GM20000 (cell line): ENCODE measurements at regions not wholly inside any gene's neighbourhood (a gene's known extent, or its start where the extent isn't known, plus 50 kb on each side); places are given as distances from the start of the nearest gene placed in this dataset.
"Not testable (repeated sequence)": the region's sequence is repeated elsewhere in the genome, so short reads cannot be mapped to it uniquely, and the experiment has no call there.

ENCODE experiments used
- DNase-seq: peaks from one replicate; pipeline ENCODE4 v3.0.0; 2012; ENCODE audit warnings: low spot score
- CTCF ChIP-seq: IDR thresholded peaks from 2 replicates; pipeline ENCODE4 v1.5.1; 2012; ENCODE audit warnings: mild to moderate bottlenecking, control low read depth; ENCODE audit errors: extremely low read depth, missing control alignments

GRCh38 chrX:139026406-139026805, 314.9 kb upstream of the FGF13 start:
- DNase-seq = no peak
- no peak for TF ChIP-seq CTCF

- TF ChIP-seq CTCF = no peak
- no peak for DNase-seq
Observed at GRCh38 chrX:139025816-139026215, 314.3 kb upstream of the FGF13 start.

GRCh38 chrX:139023531-139023930, 312.0 kb upstream of the FGF13 start:
- no peak for DNase-seq
- TF ChIP-seq CTCF = no peak

GRCh38 chrX:139020801-139021200, 309.3 kb upstream of the FGF13 start:
- no peak for DNase-seq

GRCh38 chrX:139018436-139018835, 306.9 kb upstream of the FGF13 start:
- no peak for TF ChIP-seq CTCF

More at GRCh38 chrX:139020801-139021200, 309.3 kb upstream of the FGF13 start:
- TF ChIP-seq CTCF = no peak

GRCh38 chrX:139015627-139016026, 304.1 kb upstream of the FGF13 start:
- TF ChIP-seq CTCF = no peak
- no peak for DNase-seq

More at GRCh38 chrX:139018436-139018835, 306.9 kb upstream of the FGF13 start:
- DNase-seq = no peak

- no peak for DNase-seq
- no peak for TF ChIP-seq CTCF
Observed at GRCh38 chrX:139008185-139008584, 296.7 kb upstream of the FGF13 start.

GRCh38 chrX:139003856-139004527, 292.5 kb upstream of the FGF13 start:
- not testable (repeated sequence) for DNase-seq
